Left colon (tissue), 2 donors: ENCODE measurements at regions not wholly inside any gene's neighbourhood (a gene's known extent, or its start where the extent isn't known, plus 50 kb on each side); places are given as distances from the start of the nearest gene placed in this dataset.

Experiments
- ATAC-seq: fragments of 200-7000 bp; cut with Tn5 transposase; one replicate; pipeline ENCODE4 v1.9.1; 2020; ENCODE audit warnings: mild to moderate bottlenecking, moderate library complexity
- DNase-seq, 2 donors: peaks; one replicate each; pipeline ENCODE4 v3.0.0-alpha.2; 2020
- intact Hi-C, 2 donors: fragments of 100-400 bp; cut with DNase I in 1 of 2; cut with micrococcal nuclease in 1 of 2; formaldehyde crosslinking; loops; one replicate each; pipeline versions ENCODE4 v1.11.2 to v1.14.0; 2022; cut with DNase I, micrococcal nuclease
- donor health status: DM: no; HTN: no; CAD: no.
- donor health status: DM: yes; HTN: yes; CAD: no.

GRCh38 chr11:95359756-95360155 lies 128.8 kb upstream of the SESN3 start:
- intact Hi-C loops, result no loop called here
- no peak for ATAC-seq
- no peak for DNase-seq

DNA sequence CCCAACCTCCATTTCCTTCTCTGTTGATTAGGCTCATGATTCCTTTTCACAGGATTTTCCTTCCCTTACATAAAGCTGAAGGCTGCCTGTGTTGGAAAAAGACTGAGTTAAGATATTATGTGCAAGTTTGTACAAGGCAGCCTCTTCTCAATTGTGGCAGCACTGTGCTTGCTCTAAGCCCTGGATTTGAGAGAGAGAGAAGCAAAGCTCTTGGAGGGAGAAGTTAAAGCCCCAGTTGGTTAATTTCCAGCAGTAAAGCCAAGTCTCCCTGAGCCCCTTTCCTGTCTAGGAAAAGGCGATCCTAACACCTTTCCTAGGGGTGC lies 128.3 kb upstream of the SESN3 start:
- DNase-seq (no peak), ATAC-seq (no peak)
- intact Hi-C loops, result no loop called here

DNA sequence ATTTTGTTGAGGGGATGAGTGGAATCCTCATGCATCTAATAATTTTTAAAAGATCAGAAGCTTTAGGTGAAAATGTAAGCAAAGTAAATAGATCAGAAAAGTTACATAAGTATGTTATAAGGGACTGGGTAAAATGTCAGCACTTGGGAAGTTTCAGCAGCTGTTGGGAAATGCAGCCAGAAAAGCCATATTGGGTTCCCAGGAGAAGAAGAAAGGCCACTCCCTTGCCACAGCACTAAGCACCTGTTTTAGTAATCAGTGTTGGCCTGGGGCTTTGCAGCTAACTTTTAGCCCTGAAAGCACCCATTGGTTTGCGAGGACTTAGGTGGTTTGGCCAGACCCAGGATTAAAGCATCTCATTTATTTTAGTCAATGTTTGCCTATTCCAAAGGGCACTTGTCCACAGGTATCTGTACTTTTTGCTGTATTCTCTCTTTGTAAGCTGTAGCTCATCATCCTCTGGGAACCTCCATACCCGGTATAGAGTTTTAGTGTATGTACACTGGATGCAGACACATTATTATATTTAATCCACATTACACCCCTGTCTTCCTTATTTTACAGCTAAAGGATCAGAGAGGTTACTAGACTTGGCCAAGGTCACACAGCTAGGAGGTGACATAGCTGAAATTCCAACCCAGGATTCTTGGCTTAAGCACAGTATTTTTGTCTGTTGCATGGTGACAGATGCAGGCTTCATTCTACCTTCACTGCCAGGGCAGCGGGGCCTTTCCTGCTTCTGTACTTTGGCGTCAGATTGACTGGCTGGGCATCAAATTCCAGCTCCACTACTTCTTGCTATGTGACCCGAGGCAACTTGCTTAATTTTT lies 127.7 kb upstream of the SESN3 start:
- DNase-seq, result no peak
- intact Hi-C loops, result no loop called here
- ATAC-seq, result no peak

DNA sequence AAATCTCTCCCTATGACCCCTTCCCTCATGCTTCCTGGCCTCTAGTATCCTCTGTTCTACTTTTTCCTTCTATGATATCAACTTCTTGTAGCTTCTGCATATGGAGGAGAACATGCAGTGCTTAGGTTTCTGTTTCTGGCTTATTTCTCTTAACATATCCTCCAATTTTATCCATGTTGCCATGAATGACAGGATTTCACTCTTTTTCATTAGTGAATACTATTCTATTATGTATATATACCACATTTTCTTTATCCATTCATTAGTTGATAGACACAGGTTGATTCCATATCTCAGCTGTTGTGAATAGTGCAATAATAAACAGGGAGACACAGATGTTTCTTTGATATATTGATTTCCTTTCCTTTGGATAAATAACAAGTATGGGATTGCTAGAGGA lies 123.3 kb upstream of the SESN3 start:
- ATAC-seq (no peak), DNase-seq (no peak)
- intact Hi-C loops, result no loop called here

DNA sequence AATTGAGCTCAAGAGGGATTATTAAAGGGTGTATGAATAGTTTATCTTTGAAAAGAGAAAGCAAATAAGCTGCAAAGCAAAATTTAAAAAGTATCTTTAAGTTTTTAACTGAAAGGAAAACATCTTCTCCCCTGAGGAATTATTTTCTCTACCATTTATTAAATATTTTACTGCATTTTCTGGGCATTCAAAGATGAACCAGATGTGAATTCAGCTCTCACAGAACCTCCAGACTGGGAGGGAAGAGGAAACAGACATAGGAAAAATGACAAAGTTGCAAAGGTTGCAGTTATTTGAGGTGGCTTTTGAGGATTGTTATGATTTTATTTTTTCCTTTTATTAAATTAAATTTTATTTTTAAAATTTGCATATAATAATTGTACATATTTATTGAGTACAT lies 122.7 kb upstream of the SESN3 start:
- intact Hi-C loops, result no loop called here
- DNase-seq, result no peak
- ATAC-seq, result no peak

GRCh38 chr11:95352733-95353346 lies 121.8 kb upstream of the SESN3 start:
- no peak for ATAC-seq

DNA sequence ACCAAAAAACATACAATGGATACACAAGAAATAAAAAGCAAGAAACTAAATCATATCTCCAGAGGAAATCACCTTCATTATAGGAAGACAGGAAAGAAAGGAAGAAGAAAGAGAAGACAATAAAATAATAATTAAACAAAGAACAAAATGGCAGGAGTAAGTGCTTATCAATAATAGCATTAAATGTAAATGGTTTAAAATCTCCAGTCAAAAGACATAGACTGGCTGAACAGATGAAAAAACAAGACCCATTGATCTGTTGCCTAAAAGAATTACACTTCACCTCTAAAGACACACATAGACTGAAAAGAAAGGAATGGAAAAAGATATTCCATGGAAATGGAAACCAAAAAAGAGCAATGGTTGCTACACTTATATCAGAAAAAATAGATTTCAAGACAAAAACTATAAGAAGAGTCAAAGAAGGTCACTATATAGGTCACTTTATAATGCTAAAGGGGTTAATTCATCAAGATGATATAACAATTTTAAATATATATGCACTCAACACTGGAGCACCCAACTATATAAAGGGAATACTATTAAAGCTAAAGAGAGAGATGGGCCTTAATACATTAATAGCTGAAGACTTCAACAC lies 118.4 kb upstream of the SESN3 start:
- ATAC-seq, result no peak

More at GRCh38 chr11:95352733-95353346, 121.8 kb upstream of the SESN3 start:
- intact Hi-C loops, result no loop called here
- no peak for DNase-seq

GRCh38 chr11:95346265-95346664 lies 115.3 kb upstream of the SESN3 start:
- ATAC-seq, result no peak
- no peak for DNase-seq
- intact Hi-C loops, result no loop called here

More for the DNA sequence above, 118.4 kb upstream of the SESN3 start:
- DNase-seq, result no peak
- intact Hi-C loops, result no loop called here

DNA sequence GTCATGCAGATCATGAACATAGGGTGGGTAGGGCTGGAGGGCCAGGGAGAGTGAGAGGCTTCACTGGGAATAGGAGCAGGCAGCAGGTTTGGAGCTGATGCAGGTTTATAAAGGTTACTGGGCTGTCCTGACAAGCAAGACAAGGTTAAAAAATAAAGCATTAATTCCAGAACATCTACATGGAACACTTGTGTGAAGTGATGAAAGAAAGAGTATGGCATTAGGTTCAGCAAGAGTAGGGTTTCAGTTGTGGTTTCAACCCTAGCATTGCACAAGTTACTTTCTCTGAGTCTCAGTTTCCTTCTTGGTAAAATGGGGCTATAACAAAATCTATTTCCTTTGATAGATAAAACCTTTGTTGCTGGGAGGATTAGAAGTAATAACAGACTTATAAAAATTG lies 114.6 kb upstream of the SESN3 start:
- DNase-seq (no peak), ATAC-seq (no peak)
- intact Hi-C loops, result no loop called here

GRCh38 chr11:95344932-95345642 lies 114.1 kb upstream of the SESN3 start:
- intact Hi-C loops, result no loop called here
- ATAC-seq (no peak), DNase-seq (no peak)

- intact Hi-C loops, result no loop called here
- DNase-seq, result no peak
- ATAC-seq, result peak; percentile 32
Observed at GRCh38 chr11:95341221-95341620, 110.2 kb upstream of the SESN3 start.

DNA sequence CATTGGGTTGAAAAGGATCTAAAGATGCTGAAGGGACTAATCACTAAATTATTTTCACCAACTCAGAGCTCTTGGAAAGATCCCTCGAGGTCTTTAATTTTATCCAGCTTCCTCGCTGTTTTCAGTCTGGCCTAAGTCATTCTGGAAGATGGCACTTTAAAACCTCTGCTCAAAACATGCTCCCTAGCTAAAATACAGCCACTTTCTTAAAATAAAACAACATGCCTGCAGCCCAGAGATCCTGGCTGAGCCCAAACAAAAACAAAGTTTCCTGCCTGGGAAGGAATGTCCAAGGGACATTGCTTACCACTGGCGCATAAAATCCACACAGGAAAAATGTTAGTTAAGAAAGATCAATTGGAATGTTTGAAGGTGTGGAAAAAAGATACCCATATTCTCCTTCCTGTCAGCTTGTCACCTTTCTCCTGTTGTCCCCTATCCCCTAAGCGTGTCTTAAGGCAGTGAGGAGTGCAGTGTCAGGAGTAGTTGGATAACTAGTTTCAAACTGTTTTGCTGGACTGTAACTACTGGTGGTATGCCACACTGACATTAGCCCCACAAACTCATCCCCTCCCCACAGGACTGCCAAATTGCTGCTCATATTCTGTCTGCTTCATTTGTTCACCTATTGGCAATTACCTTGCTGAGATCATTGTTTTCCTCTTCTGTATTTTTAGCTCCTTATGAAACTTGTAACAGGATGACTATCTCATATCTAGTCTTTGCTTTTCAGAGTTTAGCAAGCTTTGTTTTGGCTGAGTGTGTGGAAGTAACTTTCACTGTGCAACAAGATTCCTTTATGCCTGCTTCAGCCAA lies 108.3 kb upstream of the SESN3 start:
- ATAC-seq, result no peak
- no peak for DNase-seq
- intact Hi-C loops, result loop anchor here in 1 of 2 donors (5.0 kb wide), 1 partner anchor 107 kb away; the partner anchor contains the start of gene SESN3

- DNase-seq (peak; percentile 25 to 42), ATAC-seq (peak; percentile 19)
- intact Hi-C loops, result loop anchor here in 1 of 2 donors (5.0 kb wide), 1 partner anchor 106 kb away; the partner anchor contains the start of gene SESN3
Observed at GRCh38 chr11:95338430-95338991, 107.5 kb upstream of the SESN3 start.

DNA sequence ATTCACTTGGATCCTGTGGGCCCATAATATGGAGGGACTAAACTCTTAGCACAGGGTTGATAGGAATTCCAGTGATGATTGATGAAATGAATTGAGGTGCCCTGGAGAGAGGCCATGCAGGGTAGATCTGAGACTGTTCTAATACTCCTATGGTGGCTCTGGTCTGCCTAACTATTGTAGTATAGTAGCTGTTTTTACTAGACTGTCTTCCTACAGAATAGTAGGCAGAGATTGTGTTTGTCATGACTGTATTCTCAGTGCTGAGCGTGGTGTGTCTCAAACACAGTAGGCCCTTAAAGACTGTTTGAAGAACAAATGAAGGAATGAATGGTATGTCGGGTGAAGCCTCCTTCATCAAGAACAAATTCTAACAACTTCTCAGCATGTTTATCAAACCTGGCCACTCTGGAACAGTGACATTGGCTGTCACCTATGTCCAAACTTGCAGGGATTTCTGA lies 107.0 kb upstream of the SESN3 start:
- intact Hi-C loops, result loop anchor here in 1 of 2 donors (5.0 kb wide), 1 partner anchor 106 kb away; the partner anchor contains the start of gene SESN3
- ATAC-seq (no peak), DNase-seq (no peak)

DNA sequence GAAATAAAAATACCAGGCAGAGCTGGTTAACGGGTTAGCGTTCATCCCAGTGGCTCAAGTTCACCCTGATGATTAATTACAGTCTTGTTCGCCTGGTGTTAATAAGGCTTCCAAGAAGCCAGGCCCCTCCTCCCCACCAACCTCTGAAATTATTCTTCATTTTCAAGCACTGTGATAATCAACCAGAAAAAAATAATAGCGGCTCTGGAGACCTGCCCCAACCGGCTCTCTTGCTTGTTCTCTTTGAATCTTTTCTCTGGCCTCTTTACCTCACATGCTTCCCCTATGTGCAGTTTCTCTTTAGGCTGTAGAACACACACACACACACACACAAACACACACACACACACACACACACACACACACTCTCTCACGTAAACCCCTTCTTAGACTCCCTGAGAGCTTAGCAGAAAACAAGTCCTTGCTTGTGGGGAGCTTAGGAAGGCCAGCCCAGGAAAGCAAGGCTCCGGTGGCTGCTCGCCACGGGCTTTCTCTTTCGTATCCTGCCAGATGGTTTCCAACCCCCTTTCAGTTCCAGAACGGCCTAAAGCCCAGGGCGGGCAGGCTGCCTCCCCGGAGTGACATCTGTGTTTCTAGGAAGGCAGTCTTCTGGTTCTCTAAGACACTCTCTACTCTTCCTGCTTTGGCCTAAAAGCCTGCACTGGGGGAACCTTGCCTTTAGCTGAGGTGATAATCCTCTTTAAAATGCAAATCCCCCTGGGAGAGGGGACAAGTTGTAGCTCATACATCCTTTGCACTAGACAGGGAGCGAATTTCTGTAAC lies 106.4 kb upstream of the SESN3 start:
- ATAC-seq, result peak; percentile 24

GRCh38 chr11:95335989-95336388 lies 105.0 kb upstream of the SESN3 start:
- intact Hi-C loops, result loop anchor here in 1 of 2 donors (5.0 kb wide), 1 partner anchor 104 kb away; the partner anchor contains the start of gene SESN3
- no peak for ATAC-seq
- DNase-seq, result no peak

More for the DNA sequence above, 106.4 kb upstream of the SESN3 start:
- intact Hi-C loops, result loop anchor here in 1 of 2 donors (5.0 kb wide), 1 partner anchor 105 kb away; the partner anchor contains the start of gene SESN3
- DNase-seq, result peak; percentile 31 to 51

- no peak for ATAC-seq
- intact Hi-C loops, result no loop called here
- no peak for DNase-seq
Observed at GRCh38 chr11:95331161-95331560, 100.2 kb upstream of the SESN3 start.
